Thyroid gland (tissue), 4 donors: ENCODE measurements at regions not wholly inside any gene's neighbourhood (a gene's known extent, or its start where the extent isn't known, plus 50 kb on each side); places are given as distances from the start of the nearest gene placed in this dataset.

Source experiments
- POLR2A ChIP-seq, 2 donors: fragments of 450-650 bp; IDR thresholded peaks; one replicate each; pipeline ENCODE4 v1.6.1; 2017; ENCODE audit warnings: antibody characterized with exemption in 2 of 2, mild to moderate bottlenecking in 2 of 2, moderate library complexity in 1 of 2
- TF ChIP-seq, protein P1 (sequence below), 6 experiments: fragments of 200-600 bp in 3 of 6; fragments of 450-650 bp in 3 of 6; sonication (generic) in 3 of 6; IDR thresholded peaks; one replicate each; pipeline ENCODE4 v1.5.1; 2016 to 2019; ENCODE audit warnings: antibody characterized with exemption in 6 of 6, mild to moderate bottlenecking in 2 of 6, inconsistent platforms in 1 of 6, moderate library complexity in 1 of 6

DNA sequence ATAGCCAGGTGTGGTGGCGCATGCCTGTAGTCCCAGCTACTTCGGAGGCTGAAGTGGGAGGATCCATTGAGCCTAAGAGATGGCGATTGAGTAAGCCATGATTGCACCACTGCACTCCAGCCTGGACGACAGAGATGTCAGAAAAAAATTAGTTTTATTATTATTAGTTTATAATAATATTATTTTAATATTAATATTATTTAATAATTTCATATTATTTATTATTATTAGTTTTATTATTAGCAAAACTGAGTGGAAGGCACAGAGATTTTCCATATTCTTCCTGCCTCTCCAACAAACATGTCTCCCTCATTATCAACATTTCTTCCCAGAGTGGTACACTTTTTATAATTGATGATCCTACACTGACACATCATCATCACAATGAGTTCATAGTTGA is 278.2 kb downstream of the SOX11 start:
- no peak for TF ChIP-seq POLR2A (IDR thresholded peaks at IDR 0.05)
- TF ChIP-seq, protein P1, sequence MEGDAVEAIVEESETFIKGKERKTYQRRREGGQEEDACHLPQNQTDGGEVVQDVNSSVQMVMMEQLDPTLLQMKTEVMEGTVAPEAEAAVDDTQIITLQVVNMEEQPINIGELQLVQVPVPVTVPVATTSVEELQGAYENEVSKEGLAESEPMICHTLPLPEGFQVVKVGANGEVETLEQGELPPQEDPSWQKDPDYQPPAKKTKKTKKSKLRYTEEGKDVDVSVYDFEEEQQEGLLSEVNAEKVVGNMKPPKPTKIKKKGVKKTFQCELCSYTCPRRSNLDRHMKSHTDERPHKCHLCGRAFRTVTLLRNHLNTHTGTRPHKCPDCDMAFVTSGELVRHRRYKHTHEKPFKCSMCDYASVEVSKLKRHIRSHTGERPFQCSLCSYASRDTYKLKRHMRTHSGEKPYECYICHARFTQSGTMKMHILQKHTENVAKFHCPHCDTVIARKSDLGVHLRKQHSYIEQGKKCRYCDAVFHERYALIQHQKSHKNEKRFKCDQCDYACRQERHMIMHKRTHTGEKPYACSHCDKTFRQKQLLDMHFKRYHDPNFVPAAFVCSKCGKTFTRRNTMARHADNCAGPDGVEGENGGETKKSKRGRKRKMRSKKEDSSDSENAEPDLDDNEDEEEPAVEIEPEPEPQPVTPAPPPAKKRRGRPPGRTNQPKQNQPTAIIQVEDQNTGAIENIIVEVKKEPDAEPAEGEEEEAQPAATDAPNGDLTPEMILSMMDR (IDR thresholded peaks at IDR 0.05), result no peak
